ENCODE measurements at regions not wholly inside any gene's neighbourhood (a gene's known extent, or its start where the extent isn't known, plus 50 kb on each side); places are given as distances from the start of the nearest gene placed in this dataset.

DNA sequence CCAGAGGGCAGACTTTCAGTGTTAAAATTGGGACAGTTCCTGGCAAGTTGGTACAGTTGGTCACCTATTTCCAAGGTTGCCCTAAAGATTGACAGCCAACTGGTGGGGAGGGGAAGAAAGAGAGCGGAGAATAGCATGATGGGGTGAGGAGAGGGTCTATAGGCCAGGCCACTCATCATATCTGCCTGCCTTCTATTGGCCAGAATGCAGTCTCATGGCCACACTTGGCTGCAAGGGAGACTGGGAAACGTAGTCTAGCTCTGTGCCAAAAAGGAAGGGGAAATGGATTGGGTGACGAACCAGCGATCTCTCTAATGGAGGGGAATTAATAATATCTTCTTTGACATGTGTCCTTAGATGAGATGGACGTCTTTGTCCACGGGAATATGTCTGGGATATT is 197.4 kb upstream of the ATP6AP2 start:
- Histone ChIP-seq H3K79me2 (ENCODE audit: insufficient read depth, low read length) (no peaks in the 10 kb centered on the region), H3K27ac (ENCODE audit: extremely low read length, insufficient read depth, low read length) (no peak overlapping the region), H3K4me2 (ENCODE audit: low read depth, low read length) (no peak overlapping the region), H3K4me3 (replicated peaks in 1 of 3; ENCODE audit: insufficient read depth in 1 of 3, low read depth in 2 of 3, low read length in 3 of 3) (no peak overlapping the region), H4K20me1 (ENCODE audit: insufficient read depth, low read length) (no peaks in the 10 kb centered on the region), H2AFZ (ENCODE audit: low read length) (no peak overlapping the region), H3K27me3 (ENCODE audit: control insufficient read depth in 1 of 2, insufficient read depth in 2 of 2, low read length in 2 of 2) (no peaks in the 10 kb centered on the region), H3K9ac (ENCODE audit: insufficient read depth, low read depth, low read length) (no peak overlapping the region), H3K36me3 (replicated peaks in 1 of 2; ENCODE audit: control insufficient read depth in 1 of 2, insufficient read depth in 2 of 2, low read length in 2 of 2) (no peaks in the 10 kb centered on the region), H3K9me3 (ENCODE audit: low read length) (no peaks in the 10 kb centered on the region), H3K4me1 (ENCODE audit: insufficient read depth, low read length) (no peaks in the 10 kb centered on the region)
- TF ChIP-seq SNAI1 (CRISPR knock-in tag; IDR thresholded peaks at IDR 0.05; ENCODE audit: borderline replicate concordance) (no peak), ZNF616 (CRISPR knock-in tag; IDR thresholded peaks at IDR 0.05; ENCODE audit: low read depth) (no peak), FOSL1 (CRISPR knock-in tag; IDR thresholded peaks at IDR 0.05; ENCODE audit: borderline replicate concordance) (no peak), CBX5 (CRISPR knock-in tag; IDR thresholded peaks at IDR 0.05; ENCODE audit: borderline replicate concordance) (no peak), XRCC5 (optimal IDR thresholded peaks at IDR 0.05; ENCODE audit: low read length) (no peak)
- DNase-seq (ENCODE audit: low spot score) (no peak), ATAC-seq (no peak), FAIRE-seq (no peak)
- in situ Hi-C loops (cut with HindIII; ENCODE audit: extremely low pct_ligation_motif_present, low pct_unique_long_range_greater_than_20kb) (no loop called here), intact Hi-C loops (cut with micrococcal nuclease; ENCODE audit: unreplicated experiment) (no loop called here)
- ChIA-PET CTCF (ENCODE audit: low intra/inter-chr PET ratio, low total read pairs) (no interaction called here), POLR2A (no interaction called here)
- WGBS (ENCODE audit: low lambda C conversion rate), result 40% methylated on average over 3 of the region's 6 CpGs
- no TSS peak for BruUV-seq (replicated peaks)

DNA sequence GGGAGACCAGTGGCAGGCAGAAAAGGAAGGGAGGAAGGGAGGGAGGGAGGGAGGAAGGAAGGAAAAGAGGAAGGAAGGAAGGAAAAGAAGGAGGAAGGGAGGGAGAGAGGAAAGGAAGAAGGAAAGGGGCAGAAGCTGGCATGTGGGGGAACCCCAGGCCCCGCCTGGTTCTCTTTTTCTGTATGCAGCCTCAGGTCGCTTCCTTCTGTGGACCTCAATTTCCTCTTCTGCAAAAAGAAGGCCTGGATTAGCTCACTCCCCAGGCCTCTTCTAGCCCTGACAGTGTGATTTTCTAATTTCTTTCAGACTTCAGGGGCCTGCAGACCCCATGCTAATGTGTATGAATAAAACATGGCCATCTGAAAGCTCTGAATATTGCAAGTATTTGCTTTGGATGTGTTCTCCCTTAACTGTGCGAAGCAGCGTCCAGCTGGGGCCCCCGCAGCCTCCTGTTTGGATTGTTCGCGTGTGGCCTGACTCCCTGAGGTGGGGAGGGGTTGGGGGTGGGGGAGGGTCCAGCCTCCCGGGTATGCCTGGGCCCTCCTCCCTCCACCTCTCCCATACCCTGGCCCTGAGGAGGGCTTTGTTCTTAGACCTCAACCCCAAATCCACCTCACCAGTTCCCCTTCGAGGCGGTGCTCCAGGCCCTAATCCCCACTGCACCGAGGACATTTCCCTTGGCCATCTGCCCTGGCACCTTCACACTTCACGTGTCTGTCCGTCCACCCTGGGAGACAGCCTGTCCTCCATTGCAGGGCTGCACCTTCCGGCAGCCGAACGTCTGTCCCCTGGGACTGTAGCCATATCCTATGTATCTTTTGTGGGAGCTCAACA is 199.9 kb upstream of the ATP6AP2 start:
- H3K9ac ChIP-seq (ENCODE audit: insufficient read depth, low read depth, low read length), result no peak overlapping the region
- WGBS (ENCODE audit: low lambda C conversion rate), result 63% methylated on average over 10 of the region's 16 CpGs
- ATAC-seq (no peak), FAIRE-seq (no peak), DNase-seq (ENCODE audit: low spot score) (no peak)
- H3K36me3 ChIP-seq (replicated peaks in 1 of 2; ENCODE audit: control insufficient read depth in 1 of 2, insufficient read depth in 2 of 2, low read length in 2 of 2), result no peaks in the 10 kb centered on the region
- H3K27ac ChIP-seq (ENCODE audit: extremely low read length, insufficient read depth, low read length), result no peak overlapping the region
- H3K4me2 ChIP-seq (ENCODE audit: low read depth, low read length), result no peak overlapping the region
- H3K79me2 ChIP-seq (ENCODE audit: insufficient read depth, low read length), result no peaks in the 10 kb centered on the region
- POLR2A ChIA-PET, result no interaction called here
- H3K27me3 ChIP-seq (ENCODE audit: control insufficient read depth in 1 of 2, insufficient read depth in 2 of 2, low read length in 2 of 2), result no peaks in the 10 kb centered on the region
- CTCF ChIA-PET (ENCODE audit: low intra/inter-chr PET ratio, low total read pairs), result no interaction called here
- no peaks in the 10 kb centered on the region for H3K9me3 ChIP-seq (ENCODE audit: low read length)
- H4K20me1 ChIP-seq (ENCODE audit: insufficient read depth, low read length), result no peaks in the 10 kb centered on the region
- in situ Hi-C loops (cut with HindIII; ENCODE audit: extremely low pct_ligation_motif_present, low pct_unique_long_range_greater_than_20kb) (no loop called here), intact Hi-C loops (cut with micrococcal nuclease; ENCODE audit: unreplicated experiment) (no loop called here)
- no peaks in the 10 kb centered on the region for H3K4me1 ChIP-seq (ENCODE audit: insufficient read depth, low read length)
- H2AFZ ChIP-seq (ENCODE audit: low read length), result no peak overlapping the region
- H3K4me3 ChIP-seq (replicated peaks in 1 of 3; ENCODE audit: insufficient read depth in 1 of 3, low read depth in 2 of 3, low read length in 3 of 3), result no peak overlapping the region
- no TSS peak for BruUV-seq (replicated peaks)
- TF ChIP-seq ZNF326 (CRISPR knock-in tag; IDR thresholded peaks at IDR 0.05; ENCODE audit: borderline replicate concordance) (no peak), ZSCAN29 (CRISPR knock-in tag; conservative IDR thresholded peaks at IDR 0.05) (no peak), MLXIP (CRISPR knock-in tag; IDR thresholded peaks at IDR 0.05; ENCODE audit: borderline replicate concordance) (no peak), MLLT10 (CRISPR knock-in tag; IDR thresholded peaks at IDR 0.05) (no peak)
- TF ChIP-seq, protein P1, sequence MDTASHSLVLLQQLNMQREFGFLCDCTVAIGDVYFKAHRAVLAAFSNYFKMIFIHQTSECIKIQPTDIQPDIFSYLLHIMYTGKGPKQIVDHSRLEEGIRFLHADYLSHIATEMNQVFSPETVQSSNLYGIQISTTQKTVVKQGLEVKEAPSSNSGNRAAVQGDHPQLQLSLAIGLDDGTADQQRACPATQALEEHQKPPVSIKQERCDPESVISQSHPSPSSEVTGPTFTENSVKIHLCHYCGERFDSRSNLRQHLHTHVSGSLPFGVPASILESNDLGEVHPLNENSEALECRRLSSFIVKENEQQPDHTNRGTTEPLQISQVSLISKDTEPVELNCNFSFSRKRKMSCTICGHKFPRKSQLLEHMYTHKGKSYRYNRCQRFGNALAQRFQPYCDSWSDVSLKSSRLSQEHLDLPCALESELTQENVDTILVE (CRISPR knock-in tag; IDR thresholded peaks at IDR 0.05), result no peak

Data from HepG2 (cell line).